HEK293 (cell line): ENCODE measurements at regions not wholly inside any gene's neighbourhood (a gene's known extent, or its start where the extent isn't known, plus 50 kb on each side); places are given as distances from the start of the nearest gene placed in this dataset.

ENCODE experiments used
- CTCF ChIA-PET: fragments of 350-600 bp; formaldehyde crosslinking; extraction: SDS; loops from one replicate; lab custom pipeline; 2021; ENCODE audit warnings: antibody characterized with exemption; lab: Yijun Ruan, JAX
- POLR2A ChIA-PET: fragments of 300-600 bp; formaldehyde crosslinking; extraction: SDS; loops from one replicate; lab custom pipeline; 2020; ENCODE audit warnings: antibody characterized with exemption, inconsistent platforms; lab: Yijun Ruan, JAX
- H3K27ac ChIP-seq: fragments of 200-500 bp; sonication (Bioruptor generic); 2 replicates; pipeline ENCODE4 v1.5.1; 2014; ENCODE audit warnings: low read depth, low read length, control low read depth, inconsistent platforms; ENCODE audit errors: extremely low read depth
- H3K36me3 ChIP-seq, 2 experiments: fragments of 200-500 bp in 1 of 2; sonication (Bioruptor generic) in 1 of 2; 1 replicate in 1 of 2; 2 replicates in 1 of 2; pipeline ENCODE4 v1.5.1; 2014 to 2017; ENCODE audit warnings: inconsistent platforms in 2 of 2, low read length in 2 of 2; ENCODE audit not compliant: control insufficient read depth in 2 of 2, insufficient read depth in 1 of 2
- H3K4me1 ChIP-seq: fragments of 200-500 bp; sonication (Bioruptor generic); 2 replicates; pipeline ENCODE4 v1.5.1; 2014; ENCODE audit warnings: mild to moderate bottlenecking, low read length, inconsistent platforms; ENCODE audit not compliant: control insufficient read depth, insufficient read depth
- H3K4me3 ChIP-seq: 2 replicates; pipeline ENCODE4 v1.5.1; 2011; ENCODE audit warnings: low read depth, mild to moderate bottlenecking, control low read depth, low read length, moderate library complexity
- H3K9me3 ChIP-seq: fragments of 200-500 bp; sonication (Bioruptor generic); 2 replicates; pipeline ENCODE4 v1.5.1; 2014; ENCODE audit warnings: low read depth, low read length, inconsistent platforms; ENCODE audit not compliant: control insufficient read depth, insufficient read depth
- SP7 ChIP-seq: fragments of 450-650 bp; formaldehyde crosslinking; IDR thresholded peaks from 2 replicates; pipeline ENCODE4 v1.5.1; 2016; ENCODE audit warnings: missing biosample characterization, missing genetic modification characterization
- YY2 ChIP-seq: fragments of 450-650 bp; formaldehyde crosslinking; IDR thresholded peaks from 2 replicates; pipeline ENCODE4 v1.5.1; 2016; ENCODE audit warnings: missing biosample characterization, missing genetic modification characterization
- ZBTB1 ChIP-seq: fragments of 450-650 bp; formaldehyde crosslinking; IDR thresholded peaks from 2 replicates; pipeline ENCODE4 v1.5.1; 2016; ENCODE audit warnings: missing biosample characterization, missing genetic modification characterization
- ZBTB17 ChIP-seq: fragments of 450-650 bp; formaldehyde crosslinking; IDR thresholded peaks from 2 replicates; pipeline ENCODE4 v1.5.1; 2016; ENCODE audit warnings: missing biosample characterization, missing genetic modification characterization
- ZFP41 ChIP-seq: fragments of 450-650 bp; formaldehyde crosslinking; IDR thresholded peaks from 2 replicates; pipeline ENCODE4 v1.5.1; 2016; ENCODE audit warnings: missing biosample characterization, missing genetic modification characterization, borderline replicate concordance
- ZNF133 ChIP-seq: fragments of 450-650 bp; formaldehyde crosslinking; IDR thresholded peaks from 2 replicates; pipeline ENCODE4 v1.5.1; 2016; ENCODE audit warnings: missing biosample characterization, missing genetic modification characterization
- ZNF2 ChIP-seq: fragments of 450-650 bp; formaldehyde crosslinking; IDR thresholded peaks from 2 replicates; pipeline ENCODE4 v1.5.1; 2016; ENCODE audit warnings: missing biosample characterization, missing genetic modification characterization
- ZNF221 ChIP-seq: fragments of 450-650 bp; formaldehyde crosslinking; IDR thresholded peaks from 2 replicates; pipeline ENCODE4 v1.5.1; 2017; ENCODE audit warnings: missing biosample characterization, missing genetic modification characterization, borderline replicate concordance
- ZNF239 ChIP-seq: fragments of 450-650 bp; formaldehyde crosslinking; IDR thresholded peaks from 2 replicates; pipeline ENCODE4 v1.5.1; 2016; ENCODE audit warnings: missing biosample characterization, missing genetic modification characterization
- ZNF248 ChIP-seq: fragments of 450-650 bp; formaldehyde crosslinking; IDR thresholded peaks from 2 replicates; pipeline ENCODE4 v1.5.1; 2017; ENCODE audit warnings: missing biosample characterization, missing genetic modification characterization
- ZNF274 ChIP-seq, 2 experiments: fragments of 200-500 bp in 1 of 2; fragments of 450-650 bp in 1 of 2; sonication (Bioruptor generic) in 1 of 2; formaldehyde crosslinking in 1 of 2; IDR thresholded peaks; 2 replicates each; pipeline versions ENCODE4 v1.5.1 to v1.6.1; 2014 to 2016; ENCODE audit warnings: borderline replicate concordance in 1 of 2, inconsistent platforms in 1 of 2, low read length in 1 of 2, missing biosample characterization in 1 of 2, missing genetic modification characterization in 1 of 2
- ZNF37A ChIP-seq: fragments of 450-650 bp; IDR thresholded peaks from 2 replicates; pipeline ENCODE4 v1.5.1; 2018; ENCODE audit warnings: missing biosample characterization, missing genetic modification characterization
- ZNF501 ChIP-seq: fragments of 450-650 bp; formaldehyde crosslinking; IDR thresholded peaks from 2 replicates; pipeline ENCODE4 v1.5.1; 2016; ENCODE audit warnings: missing biosample characterization, missing genetic modification characterization
- ZNF521 ChIP-seq: fragments of 450-650 bp; formaldehyde crosslinking; IDR thresholded peaks from 2 replicates; pipeline ENCODE4 v1.5.1; 2017; ENCODE audit warnings: missing biosample characterization, mild to moderate bottlenecking, missing genetic modification characterization
- ZNF530 ChIP-seq: fragments of 450-650 bp; formaldehyde crosslinking; IDR thresholded peaks from 2 replicates; pipeline ENCODE4 v1.5.1; 2016; ENCODE audit warnings: low read depth, missing biosample characterization, missing genetic modification characterization
- ZNF596 ChIP-seq: fragments of 450-650 bp; IDR thresholded peaks from 2 replicates; pipeline ENCODE4 v1.5.0; 2018; ENCODE audit warnings: missing biosample characterization, mild to moderate bottlenecking, missing genetic modification characterization, moderate library complexity
- ZNF670 ChIP-seq: fragments of 450-650 bp; formaldehyde crosslinking; IDR thresholded peaks from 2 replicates; pipeline ENCODE4 v1.5.1; 2016; ENCODE audit warnings: missing biosample characterization, missing genetic modification characterization, low read depth
- ZNF747 ChIP-seq: fragments of 450-650 bp; formaldehyde crosslinking; IDR thresholded peaks from 2 replicates; pipeline ENCODE4 v1.5.1; 2016; ENCODE audit warnings: missing biosample characterization, missing genetic modification characterization
- ZNF785 ChIP-seq: fragments of 450-650 bp; formaldehyde crosslinking; IDR thresholded peaks from 2 replicates; pipeline ENCODE4 v1.5.1; 2016; ENCODE audit warnings: missing biosample characterization, missing genetic modification characterization
- ZNF791 ChIP-seq: fragments of 450-650 bp; formaldehyde crosslinking; IDR thresholded peaks from 2 replicates; pipeline ENCODE4 v1.5.1; 2016; ENCODE audit warnings: missing biosample characterization, missing genetic modification characterization
- ZSCAN16 ChIP-seq: fragments of 450-650 bp; formaldehyde crosslinking; IDR thresholded peaks from 2 replicates; pipeline ENCODE4 v1.5.1; 2016; ENCODE audit warnings: missing biosample characterization, missing genetic modification characterization
- ZSCAN23 ChIP-seq: fragments of 450-650 bp; formaldehyde crosslinking; IDR thresholded peaks from 2 replicates; pipeline ENCODE4 v1.5.1; 2016; ENCODE audit warnings: missing biosample characterization, missing genetic modification characterization
- TF ChIP-seq, protein P1 (sequence below): fragments of 450-650 bp; formaldehyde crosslinking; IDR thresholded peaks from 2 replicates; pipeline ENCODE4 v1.5.1; 2016; ENCODE audit warnings: missing biosample characterization, missing genetic modification characterization

- TF ChIP-seq, protein P1, sequence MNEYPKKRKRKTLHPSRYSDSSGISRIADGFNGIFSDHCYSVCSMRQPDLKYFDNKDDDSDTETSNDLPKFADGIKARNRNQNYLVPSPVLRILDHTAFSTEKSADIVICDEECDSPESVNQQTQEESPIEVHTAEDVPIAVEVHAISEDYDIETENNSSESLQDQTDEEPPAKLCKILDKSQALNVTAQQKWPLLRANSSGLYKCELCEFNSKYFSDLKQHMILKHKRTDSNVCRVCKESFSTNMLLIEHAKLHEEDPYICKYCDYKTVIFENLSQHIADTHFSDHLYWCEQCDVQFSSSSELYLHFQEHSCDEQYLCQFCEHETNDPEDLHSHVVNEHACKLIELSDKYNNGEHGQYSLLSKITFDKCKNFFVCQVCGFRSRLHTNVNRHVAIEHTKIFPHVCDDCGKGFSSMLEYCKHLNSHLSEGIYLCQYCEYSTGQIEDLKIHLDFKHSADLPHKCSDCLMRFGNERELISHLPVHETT (tag by site-specific recombination) = no peak
- TF ChIP-seq ZNF747 (tag by site-specific recombination) (no peak), ZSCAN16 (no peak), ZNF596 (tag by site-specific recombination) (no peak), ZBTB17 (tag by site-specific recombination) (no peak), ZNF785 (tag by site-specific recombination) (no peak)
These were observed 264.6 kb downstream of the QKI start (continued) for GRCh38 chr6:163679012-163679660.

- ChIA-PET POLR2A (no interaction called here), CTCF (interaction anchor here (0.8 kb wide), 1 partner anchor 49 kb away, joined by 3 read pairs; no protein-coding TSS in a partner anchor)
- H3K4me3 ChIP-seq = no peak overlapping the region
- H3K4me1 ChIP-seq = no peaks in the 10 kb centered on the region
- TF ChIP-seq ZNF133 (tag by site-specific recombination) = no peak
- no peak for TF ChIP-seq ZBTB1 (tag by site-specific recombination)
- no peak for TF ChIP-seq ZNF274 (IDR thresholded peaks at IDR 0.05; ENCODE audit: low read length)
- TF ChIP-seq ZNF274 (tag by site-specific recombination; IDR thresholded peaks at IDR 0.05; ENCODE audit: borderline replicate concordance) = no peak
- TF ChIP-seq ZNF501 (tag by site-specific recombination) = no peak
- TF ChIP-seq ZNF221 = no peak
- TF ChIP-seq YY2 = no peak
- TF ChIP-seq ZNF2 (tag by site-specific recombination) = no peak
- H3K36me3 ChIP-seq = no peaks in the 10 kb centered on the region
- H3K9me3 ChIP-seq = no peaks in the 10 kb centered on the region
- no peak overlapping the region for H3K27ac ChIP-seq
These were observed 261.1 kb downstream of the QKI start for GRCh38 chr6:163675611-163676010.

- ChIA-PET CTCF (interaction anchor here (0.9 kb wide), 1 partner anchor 9 kb away, joined by 3 read pairs; no protein-coding TSS in a partner anchor), POLR2A (no interaction called here)
- no peaks in the 10 kb centered on the region for H3K4me1 ChIP-seq
- TF ChIP-seq ZNF791 (no peak), ZNF521 (tag by site-specific recombination) (no peak)
- no peaks in the 10 kb centered on the region for H3K9me3 ChIP-seq
- H3K27ac ChIP-seq = no peak overlapping the region
- no peaks in the 10 kb centered on the region for H3K36me3 ChIP-seq
- no peak overlapping the region for H3K4me3 ChIP-seq
These were observed 258.2 kb downstream of the QKI start for GRCh38 chr6:163672710-163673109.

GRCh38 chr6:163671791-163672190 lies 257.3 kb downstream of the QKI start:
- TF ChIP-seq ZSCAN23 (tag by site-specific recombination) = no peak
- no peak for TF ChIP-seq SP7
- TF ChIP-seq ZNF670 (tag by site-specific recombination) = no peak
- no peak for TF ChIP-seq ZFP41 (tag by site-specific recombination)
- no peak for TF ChIP-seq ZNF530 (tag by site-specific recombination)
- no peak for TF ChIP-seq ZNF239 (tag by site-specific recombination)
- TF ChIP-seq ZNF37A (tag by site-specific recombination) = no peak
- no peak for TF ChIP-seq ZNF248
- TF ChIP-seq, all 188 proteins: peak for 0
- Histone ChIP-seq H3K36me3 (no peaks in the 10 kb centered on the region), H3K9me3 (no peaks in the 10 kb centered on the region), H3K27ac (no peak overlapping the region), H3K4me1 (no peaks in the 10 kb centered on the region), H3K4me3 (no peak overlapping the region)
- ChIA-PET CTCF (no interaction called here), POLR2A (no interaction called here)
